GM12874 (cell line): ENCODE measurements at regions not wholly inside any gene's neighbourhood (a gene's known extent, or its start where the extent isn't known, plus 50 kb on each side); places are given as distances from the start of the nearest gene placed in this dataset.

Source experiments
- CTCF ChIP-seq: IDR thresholded peaks from 2 replicates; pipeline ENCODE4 v1.5.1; 2011; ENCODE audit warnings: low read depth, mild to moderate bottlenecking, control low read depth, low read length, moderate library complexity; ENCODE audit not compliant: insufficient read depth

DNA sequence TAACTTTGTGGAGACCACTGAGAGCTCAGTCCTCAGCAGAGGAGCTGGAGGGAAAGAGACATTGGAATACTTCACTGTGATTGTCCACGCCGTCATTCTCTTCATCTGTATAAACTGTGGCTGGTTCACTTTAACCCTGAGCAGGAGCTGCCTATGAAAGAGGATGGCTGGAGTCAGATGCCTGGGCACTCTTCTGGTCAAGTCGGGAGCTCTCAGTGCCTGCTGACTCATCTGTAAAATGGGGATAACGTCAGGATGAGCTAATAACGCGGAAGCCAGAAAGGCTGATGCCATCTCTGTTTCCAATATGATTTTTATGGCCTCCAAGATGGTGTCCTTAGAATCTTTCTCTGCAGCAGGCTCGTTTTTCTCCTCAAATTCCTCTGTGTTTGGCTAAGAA lies 51.6 kb upstream of the MRPS22 start:
- no peak for TF ChIP-seq CTCF

GRCh38 chr3:139292711-139293664 lies 50.8 kb upstream of the MRPS22 start:
- TF ChIP-seq CTCF, result no peak

DNA sequence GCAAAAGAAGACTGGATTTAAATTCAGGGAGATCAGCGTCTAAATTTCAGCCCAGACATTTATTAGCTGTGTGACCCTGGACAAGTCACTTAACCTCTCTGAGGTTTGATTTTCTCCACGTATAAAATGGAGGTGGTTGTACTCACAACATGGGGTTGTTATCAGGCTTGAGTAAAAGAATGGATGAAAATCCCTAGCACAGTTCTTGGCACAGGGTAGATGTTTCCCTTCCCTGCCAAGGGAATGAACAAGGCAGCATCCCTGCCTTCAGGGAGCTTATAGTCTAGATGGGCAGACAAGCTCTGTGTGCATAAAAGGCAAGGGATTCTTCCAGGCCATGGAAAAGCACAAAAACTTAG lies 50.2 kb upstream of the MRPS22 start:
- no peak for TF ChIP-seq CTCF
